ENCODE measurements at regions not wholly inside any gene's neighbourhood (a gene's known extent, or its start where the extent isn't known, plus 50 kb on each side); places are given as distances from the start of the nearest gene placed in this dataset.

DNA sequence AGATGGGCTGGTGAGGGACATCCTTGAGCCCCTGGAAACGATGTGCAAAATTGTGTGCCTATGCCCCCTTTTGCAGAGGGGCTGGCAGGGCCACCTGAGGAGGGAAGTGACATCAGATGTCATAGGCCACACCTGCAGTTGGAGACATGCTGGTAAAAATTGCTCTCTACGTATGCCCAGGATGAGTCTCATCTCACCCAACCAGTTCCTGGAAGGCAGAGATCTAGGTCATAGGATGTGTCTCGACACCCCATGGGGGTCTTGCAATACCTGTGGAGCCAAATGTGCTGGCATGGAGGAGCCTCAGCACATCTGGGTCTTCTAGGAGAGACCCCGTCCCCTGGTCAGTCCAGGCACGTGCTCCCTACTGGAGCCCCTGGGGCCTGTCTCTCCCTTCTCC is 96.5 kb upstream of the TLE3 start:
- TF ChIP-seq POLR2A (IDR thresholded peaks at IDR 0.05) (no peak), CTCF (IDR thresholded peaks at IDR 0.05) (no peak)

Data from prostate gland (tissue), 2 donors.